Osteoblast (primary cell): ENCODE measurements at regions not wholly inside any gene's neighbourhood (a gene's known extent, or its start where the extent isn't known, plus 50 kb on each side); places are given as distances from the start of the nearest gene placed in this dataset.

Experiments
- DNase-seq: peaks from one replicate; pipeline ENCODE4 v3.0.0; 2011; ENCODE audit warnings: low spot score, mixed read lengths; ENCODE audit not compliant: insufficient read length; ENCODE audit errors: missing footprints
- H2AFZ ChIP-seq: 2 replicates; pipeline ENCODE4 v1.6.0; 2011; ENCODE audit warnings: mild to moderate bottlenecking, low read length
- H3K27ac ChIP-seq: 2 replicates; pipeline ENCODE4 v1.5.1; 2011; ENCODE audit warnings: mild to moderate bottlenecking, low read depth, low read length, moderate library complexity
- H3K27me3 ChIP-seq: 2 replicates; pipeline ENCODE4 v1.6.0; 2012; ENCODE audit warnings: mild to moderate bottlenecking, control low read depth, inconsistent platforms, low read length, moderate library complexity; ENCODE audit not compliant: insufficient read depth
- H3K36me3 ChIP-seq: 2 replicates; pipeline ENCODE4 v1.5.1; 2011; ENCODE audit warnings: mild to moderate bottlenecking, low read length, control low read depth, moderate library complexity; ENCODE audit not compliant: insufficient read depth
- H3K4me1 ChIP-seq: 2 replicates; pipeline ENCODE4 v1.5.1; 2011; ENCODE audit warnings: mild to moderate bottlenecking, low read length, control low read depth, moderate library complexity; ENCODE audit not compliant: insufficient read depth
- H3K4me2 ChIP-seq: 2 replicates; pipeline ENCODE4 v1.6.0; 2011; ENCODE audit warnings: mild to moderate bottlenecking, low read length; ENCODE audit not compliant: insufficient read depth
- H3K4me3 ChIP-seq: fragments of 200-600 bp; sonication (generic); 3 replicates; pipeline ENCODE4 v1.5.1; 2012; ENCODE audit warnings: mild to moderate bottlenecking, low read length, inconsistent platforms; ENCODE audit not compliant: insufficient read depth
- H3K79me2 ChIP-seq: 2 replicates; pipeline ENCODE4 v1.6.0; 2012; ENCODE audit warnings: mild to moderate bottlenecking, low read length, control low read depth, inconsistent platforms; ENCODE audit not compliant: insufficient read depth
- H3K9me3 ChIP-seq: 2 replicates; pipeline ENCODE4 v1.5.1; 2011; ENCODE audit warnings: low read depth, low read length, control low read depth
- H4K20me1 ChIP-seq: 2 replicates; pipeline ENCODE4 v1.6.0; 2012; ENCODE audit warnings: mild to moderate bottlenecking, low read length, control low read depth; ENCODE audit not compliant: insufficient read depth
- CTCF ChIP-seq: IDR thresholded peaks from 2 replicates; pipeline ENCODE4 v1.5.1; 2011; ENCODE audit warnings: mild to moderate bottlenecking, low read depth, low read length, moderate library complexity; ENCODE audit errors: extremely low read depth

DNA sequence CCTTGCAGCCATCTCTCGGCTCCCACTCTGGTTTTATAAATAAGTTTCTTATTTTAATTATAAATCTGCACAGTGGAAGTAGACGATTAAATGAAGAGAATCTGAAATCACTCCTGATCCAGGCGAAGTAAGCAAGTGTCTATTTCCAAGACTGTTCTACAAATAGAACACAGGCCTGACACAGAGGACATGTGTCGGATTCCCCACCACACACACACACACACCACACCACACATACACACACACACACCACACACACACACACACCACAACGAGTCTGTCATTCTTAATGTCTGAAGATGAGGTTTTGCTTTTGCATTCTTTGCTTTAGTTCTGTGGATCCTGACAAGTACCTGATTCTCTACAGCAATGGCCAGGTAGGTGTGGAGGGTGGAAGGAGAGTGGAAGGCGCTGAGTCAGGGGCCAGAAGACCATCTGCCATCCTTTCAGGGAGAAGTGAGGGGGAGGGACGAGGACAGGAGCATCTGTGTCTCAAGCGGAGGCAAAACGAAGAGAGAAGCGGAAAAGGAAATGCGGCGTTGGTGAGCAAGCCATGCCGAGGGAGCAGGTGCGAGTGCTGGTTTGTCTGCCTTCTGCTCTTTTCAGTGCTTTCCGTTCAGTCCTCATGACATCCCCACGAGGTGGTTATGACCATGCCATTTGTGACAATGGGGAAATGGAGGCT is 110.2 kb downstream of the TEX26 start:
- peaks cover 33% of the 10 kb centered on the region for H3K4me1 ChIP-seq

DNA sequence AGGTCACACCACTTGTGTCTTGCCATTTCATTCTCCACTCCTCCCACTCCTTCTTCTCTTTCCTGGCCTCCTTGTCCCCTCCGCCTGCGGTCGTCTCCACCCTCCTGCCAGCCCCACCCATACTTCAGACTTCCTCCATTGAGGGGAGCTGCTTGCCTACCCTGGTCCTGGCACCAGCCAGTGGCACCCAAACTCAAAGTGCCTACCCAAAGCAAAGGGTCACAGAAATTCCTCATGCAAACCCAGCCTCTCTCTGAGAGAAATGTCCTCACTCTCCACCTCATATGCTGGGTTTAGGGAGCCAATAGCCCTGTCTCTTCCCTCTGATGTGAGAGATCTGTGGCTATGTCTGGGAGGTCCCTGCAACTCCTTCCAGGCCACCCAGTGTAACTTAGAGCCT is 109.6 kb downstream of the TEX26 start:
- H3K4me1 ChIP-seq = peaks cover 32% of the 10 kb centered on the region
- H3K79me2 ChIP-seq = no peaks in the 10 kb centered on the region
- no peaks in the 10 kb centered on the region for H3K36me3 ChIP-seq
- no peak for DNase-seq
- H3K27me3 ChIP-seq = peaks cover 3% of the 10 kb centered on the region
- H4K20me1 ChIP-seq = no peaks in the 10 kb centered on the region
- no peak overlapping the region for H3K4me3 ChIP-seq
- no peak overlapping the region for H2AFZ ChIP-seq
- TF ChIP-seq CTCF = no peak
- no peak overlapping the region for H3K27ac ChIP-seq
- no peak overlapping the region for H3K4me2 ChIP-seq
- no peaks in the 10 kb centered on the region for H3K9me3 ChIP-seq

More for the DNA sequence above, 110.2 kb downstream of the TEX26 start:
- Histone ChIP-seq H3K36me3 (no peaks in the 10 kb centered on the region), H3K4me2 (no peak overlapping the region), H3K27me3 (peaks cover 3% of the 10 kb centered on the region), H3K4me3 (no peak overlapping the region), H3K79me2 (no peaks in the 10 kb centered on the region), H3K9me3 (no peaks in the 10 kb centered on the region), H4K20me1 (no peaks in the 10 kb centered on the region), H3K27ac (no peak overlapping the region), H2AFZ (no peak overlapping the region)
- no peak for DNase-seq
- no peak for TF ChIP-seq CTCF

DNA sequence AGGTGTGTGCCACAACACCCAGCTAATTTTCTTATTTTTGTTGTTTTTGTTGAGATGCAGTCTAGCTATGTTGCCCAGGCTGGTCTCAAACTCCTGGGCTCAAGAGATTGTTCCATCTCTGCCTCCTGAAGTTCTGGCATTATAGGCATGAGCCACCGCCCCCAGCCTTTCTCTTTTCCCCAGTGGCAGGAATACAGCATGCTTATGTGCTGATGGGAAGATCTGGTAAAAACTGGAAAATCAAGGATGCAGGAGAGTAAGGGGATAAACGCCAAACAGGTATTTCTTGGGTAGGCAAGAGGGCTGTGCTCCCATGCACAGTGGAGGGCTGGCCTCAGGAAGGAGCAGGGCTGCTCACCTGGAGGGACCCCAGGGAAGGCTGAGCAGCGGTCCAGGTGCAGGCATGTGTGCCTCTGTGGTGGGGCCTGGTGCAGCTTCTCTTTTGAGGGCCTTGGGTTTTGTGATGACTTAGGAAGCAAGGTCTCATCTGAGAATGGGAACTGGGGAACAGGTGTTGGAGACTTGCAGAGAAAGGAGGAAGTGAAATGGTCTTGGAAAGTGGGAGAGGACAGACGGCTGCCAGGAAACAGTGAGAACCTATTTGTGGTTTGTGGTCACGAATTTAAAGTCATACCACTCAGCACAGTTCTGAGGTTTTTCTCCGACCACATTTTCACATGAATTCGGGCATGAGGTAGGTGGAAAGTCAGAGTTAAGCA is 106.5 kb downstream of the TEX26 start:
- H3K79me2 ChIP-seq = no peaks in the 10 kb centered on the region
- peak; percentile 42 for DNase-seq
- H3K27me3 ChIP-seq = peaks cover 14% of the 10 kb centered on the region
- H3K4me2 ChIP-seq = no peak overlapping the region
- H3K36me3 ChIP-seq = no peaks in the 10 kb centered on the region
- TF ChIP-seq CTCF = no peak
- H4K20me1 ChIP-seq = no peaks in the 10 kb centered on the region
- H3K9me3 ChIP-seq = no peaks in the 10 kb centered on the region
- no peak overlapping the region for H3K4me3 ChIP-seq
- H3K4me1 ChIP-seq = peaks cover 8% of the 10 kb centered on the region
- no peak overlapping the region for H2AFZ ChIP-seq
- no peak overlapping the region for H3K27ac ChIP-seq

DNA sequence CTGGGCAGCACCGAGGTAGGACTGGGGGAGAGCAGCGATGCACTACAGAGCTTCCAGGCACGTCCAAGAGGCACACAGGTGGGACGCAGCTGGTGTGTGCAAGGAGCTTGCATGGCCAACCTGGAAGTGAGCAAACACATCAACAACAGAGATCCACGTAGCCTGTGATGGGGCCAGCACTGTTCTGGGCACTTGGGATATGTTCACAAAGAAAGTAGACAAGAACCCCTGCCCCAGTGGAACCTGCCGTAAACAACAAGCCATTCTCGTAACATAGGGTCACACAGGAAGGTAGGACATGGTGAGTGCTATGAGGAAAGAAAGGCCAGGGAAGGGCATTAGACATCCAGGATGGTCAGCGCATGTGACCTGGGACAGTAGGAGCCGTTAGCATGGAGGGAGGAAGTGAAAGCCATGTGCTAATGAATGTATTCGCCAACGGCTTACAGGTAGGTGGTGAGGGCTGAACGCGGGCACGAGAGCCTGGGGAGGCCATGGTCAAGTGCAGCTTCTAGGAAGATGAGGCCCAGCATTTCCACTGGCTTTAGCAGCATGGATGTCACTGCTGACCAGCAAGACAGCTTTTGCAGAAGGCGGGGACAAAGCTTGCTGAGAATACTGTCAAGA is 105.5 kb downstream of the TEX26 start:
- DNase-seq = peak; percentile 83
- Histone ChIP-seq H3K4me1 (peaks cover 8% of the 10 kb centered on the region), H3K9me3 (no peaks in the 10 kb centered on the region), H4K20me1 (no peaks in the 10 kb centered on the region), H3K4me2 (no peak overlapping the region), H3K36me3 (no peaks in the 10 kb centered on the region), H3K4me3 (no peak overlapping the region), H2AFZ (no peak overlapping the region), H3K79me2 (no peaks in the 10 kb centered on the region), H3K27me3 (peaks cover 21% of the 10 kb centered on the region), H3K27ac (no peak overlapping the region)
- TF ChIP-seq CTCF = no peak
